GM19468 (cell line): ENCODE measurements at regions not wholly inside any gene's neighbourhood (a gene's known extent, or its start where the extent isn't known, plus 50 kb on each side); places are given as distances from the start of the nearest gene placed in this dataset.

ENCODE experiments used
- ATAC-seq: cut with Tn5 transposase; IDR thresholded peaks from one replicate; pipeline ENCODE4 v1.9.1; 2021; ENCODE audit warnings: mild to moderate bottlenecking, moderate library complexity, moderate number of reproducible peaks; ENCODE audit not compliant: unreplicated experiment; ENCODE audit errors: extremely low read depth

DNA sequence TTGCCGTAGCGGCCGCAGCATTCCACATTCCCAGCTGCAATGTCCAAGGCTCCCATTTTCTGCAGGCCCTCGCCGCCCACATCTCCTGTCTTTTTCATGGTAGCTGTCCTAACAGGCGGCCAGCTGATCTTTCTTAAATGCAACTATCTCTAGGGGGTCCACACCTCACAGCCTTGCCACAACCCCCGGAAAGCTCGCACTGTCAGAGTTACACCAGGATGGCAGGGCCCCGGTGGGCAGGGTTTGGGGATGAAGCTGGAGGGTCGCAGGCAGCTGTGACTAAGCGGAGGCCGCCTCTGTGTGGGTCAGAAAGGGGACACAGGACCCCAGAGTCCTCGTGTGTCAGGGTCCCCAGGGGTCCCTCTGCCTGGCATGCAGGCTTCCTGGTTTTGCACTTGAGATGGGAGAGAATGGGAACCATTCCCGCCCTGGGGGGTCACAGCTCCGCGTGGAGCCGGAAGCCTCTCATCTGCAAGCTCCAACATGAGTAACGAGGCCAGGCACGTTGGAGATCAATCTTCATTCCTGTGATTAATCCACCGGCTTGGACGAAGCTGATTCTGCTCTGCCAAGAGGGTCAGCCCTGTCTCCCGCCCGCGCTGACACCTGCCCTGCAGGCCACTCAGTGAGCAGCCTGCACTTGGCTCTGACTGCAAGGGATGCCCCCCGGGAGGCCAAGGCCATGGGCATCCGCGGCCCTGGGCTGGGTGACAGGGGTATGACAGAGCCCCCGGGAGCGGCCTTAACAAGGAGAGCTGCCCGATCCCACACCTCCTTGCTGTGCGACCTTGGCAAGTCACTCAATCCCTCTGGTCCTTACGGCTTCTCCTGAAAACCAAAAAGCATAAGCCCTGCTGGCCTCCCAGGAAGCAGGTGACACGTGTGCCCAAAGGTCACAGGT is 97.9 kb downstream of the ADRA2C start:
- no peak for ATAC-seq

DNA sequence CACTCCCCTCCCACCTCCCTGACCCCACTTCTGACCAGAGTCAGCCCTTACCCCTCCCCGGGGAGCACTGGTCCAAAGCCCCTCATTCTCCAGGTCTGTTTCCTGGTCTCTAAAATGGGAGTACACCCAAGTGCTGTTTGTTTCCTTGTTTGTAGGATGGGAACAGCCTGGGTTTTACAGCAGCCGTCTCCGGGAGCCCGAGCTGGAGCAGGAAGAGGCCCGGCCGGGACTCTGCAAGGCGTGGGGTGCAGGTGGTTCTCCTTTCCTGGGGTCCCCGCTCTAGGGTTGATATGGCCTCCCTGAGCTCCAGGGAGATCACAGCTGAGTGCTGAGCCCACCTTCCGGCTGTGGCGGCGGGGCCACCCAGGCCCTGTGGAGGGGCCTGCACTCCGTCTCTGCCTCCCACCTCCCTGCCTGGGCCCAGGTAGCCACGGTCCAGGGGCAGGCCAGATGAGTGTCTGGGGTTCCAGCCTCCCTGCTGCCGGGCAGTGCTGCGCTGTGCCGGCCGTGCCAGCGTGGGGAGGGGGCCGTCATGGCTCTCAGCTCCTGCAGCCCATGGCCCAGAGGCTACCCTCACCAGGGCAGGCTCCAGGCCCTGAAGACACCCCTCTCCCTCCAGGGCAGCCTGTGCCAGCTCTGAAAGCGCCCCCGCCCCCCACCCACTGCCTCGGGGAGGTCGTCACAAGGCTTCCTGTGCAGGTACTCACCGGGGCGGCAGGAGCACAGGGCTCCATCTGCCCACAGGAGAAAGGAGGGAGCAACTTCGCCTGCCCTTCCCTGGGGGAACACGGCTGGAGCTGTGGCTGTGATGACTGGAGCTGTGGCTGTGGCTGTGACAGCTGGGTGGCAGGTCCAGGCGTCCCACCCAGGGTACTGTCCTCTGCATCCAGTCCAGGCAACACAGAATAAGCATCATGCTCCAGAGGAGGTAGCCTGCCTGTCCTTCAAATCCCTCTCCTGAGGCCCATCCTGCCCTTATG is 98.8 kb downstream of the ADRA2C start:
- ATAC-seq: no peak

DNA sequence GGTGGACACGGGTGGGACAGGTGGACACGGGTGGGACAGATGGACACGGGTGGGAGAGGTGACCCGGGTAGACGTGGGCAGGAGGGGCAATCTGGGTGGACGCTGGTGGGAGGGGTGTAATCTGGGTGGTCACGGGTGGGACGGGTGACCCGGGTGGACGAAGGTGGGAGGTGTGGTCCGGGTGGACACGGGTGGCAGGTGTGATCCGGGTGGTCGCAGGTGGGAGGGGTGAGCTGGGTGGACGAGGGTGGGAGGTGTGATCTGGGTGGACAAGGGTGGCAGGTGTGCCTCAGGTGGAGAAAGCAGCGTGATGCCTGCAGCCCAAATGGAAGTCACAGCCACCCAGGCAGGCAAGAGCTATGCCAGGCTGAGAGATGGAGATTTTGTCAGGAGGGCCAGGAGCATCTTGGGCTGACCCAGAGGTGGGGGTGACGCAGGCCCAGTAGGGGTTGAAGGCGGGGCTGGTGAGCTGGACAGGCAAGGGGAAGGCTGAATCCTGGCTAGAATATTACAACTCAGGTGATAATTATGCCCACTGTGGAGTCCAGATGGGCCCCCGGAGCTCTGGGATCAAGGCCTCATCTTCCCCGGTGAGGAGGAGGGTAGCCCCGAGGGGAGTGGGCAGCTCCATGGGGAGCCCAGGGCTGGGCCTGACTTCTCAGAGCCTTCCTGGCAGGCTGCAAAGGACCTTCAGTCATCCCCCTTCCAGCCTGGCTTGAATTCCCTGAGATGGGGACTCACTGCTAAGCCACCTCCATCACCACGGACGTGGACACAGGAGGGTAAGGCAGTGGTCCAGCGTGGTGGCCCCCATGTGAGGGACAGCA is 100.0 kb downstream of the ADRA2C start:
- ATAC-seq: no peak

DNA sequence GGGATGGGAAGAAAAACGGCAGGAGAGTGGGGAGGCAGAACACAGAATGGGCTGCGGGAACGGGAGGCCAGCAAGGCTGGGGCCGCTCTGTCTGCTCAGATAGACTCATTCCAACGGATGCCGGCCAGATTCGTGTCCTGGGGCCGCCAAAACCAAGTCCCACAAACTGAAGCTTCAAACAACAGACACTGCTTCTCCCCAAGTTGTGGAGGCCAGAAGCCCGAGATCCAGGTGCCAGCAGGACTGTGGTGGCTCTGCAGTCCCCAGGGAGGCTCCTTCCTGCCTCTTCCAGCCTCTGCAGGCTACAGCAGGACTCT is 100.6 kb downstream of the ADRA2C start:
- no peak for ATAC-seq

DNA sequence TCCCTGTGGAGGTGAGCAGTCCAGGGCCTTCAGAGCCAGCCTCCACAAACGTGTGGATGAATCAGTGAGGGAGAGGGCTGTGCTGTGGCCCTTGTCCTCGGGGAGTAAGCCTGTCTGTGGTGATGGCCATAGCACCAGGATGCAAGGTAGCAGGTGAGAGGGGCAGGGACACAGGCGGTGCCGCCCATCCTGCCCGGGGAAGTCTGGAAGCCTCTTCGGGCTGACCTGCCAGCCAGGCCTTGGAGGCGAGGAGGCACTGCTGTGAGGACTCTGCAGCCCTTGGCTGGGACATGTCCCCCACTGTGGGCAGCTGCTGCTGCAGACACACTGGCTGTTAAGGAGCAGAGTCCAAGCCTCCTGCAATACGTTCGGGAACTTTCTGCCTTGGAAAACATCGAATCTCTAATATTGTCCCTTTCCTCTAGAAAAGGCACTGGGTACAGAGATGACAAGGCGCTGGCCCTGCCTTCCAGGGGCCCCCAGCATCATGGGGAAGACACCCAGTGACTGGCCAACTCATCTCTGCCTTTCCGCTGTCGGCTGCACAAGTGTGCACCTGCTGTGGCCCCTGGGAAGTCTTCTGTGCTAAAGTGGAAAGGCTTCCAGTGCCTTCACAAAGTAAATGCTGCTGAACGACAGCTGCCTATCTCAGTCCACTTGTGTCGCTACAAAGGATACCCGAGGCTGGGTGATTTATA is 101.4 kb downstream of the ADRA2C start:
- ATAC-seq: no peak

DNA sequence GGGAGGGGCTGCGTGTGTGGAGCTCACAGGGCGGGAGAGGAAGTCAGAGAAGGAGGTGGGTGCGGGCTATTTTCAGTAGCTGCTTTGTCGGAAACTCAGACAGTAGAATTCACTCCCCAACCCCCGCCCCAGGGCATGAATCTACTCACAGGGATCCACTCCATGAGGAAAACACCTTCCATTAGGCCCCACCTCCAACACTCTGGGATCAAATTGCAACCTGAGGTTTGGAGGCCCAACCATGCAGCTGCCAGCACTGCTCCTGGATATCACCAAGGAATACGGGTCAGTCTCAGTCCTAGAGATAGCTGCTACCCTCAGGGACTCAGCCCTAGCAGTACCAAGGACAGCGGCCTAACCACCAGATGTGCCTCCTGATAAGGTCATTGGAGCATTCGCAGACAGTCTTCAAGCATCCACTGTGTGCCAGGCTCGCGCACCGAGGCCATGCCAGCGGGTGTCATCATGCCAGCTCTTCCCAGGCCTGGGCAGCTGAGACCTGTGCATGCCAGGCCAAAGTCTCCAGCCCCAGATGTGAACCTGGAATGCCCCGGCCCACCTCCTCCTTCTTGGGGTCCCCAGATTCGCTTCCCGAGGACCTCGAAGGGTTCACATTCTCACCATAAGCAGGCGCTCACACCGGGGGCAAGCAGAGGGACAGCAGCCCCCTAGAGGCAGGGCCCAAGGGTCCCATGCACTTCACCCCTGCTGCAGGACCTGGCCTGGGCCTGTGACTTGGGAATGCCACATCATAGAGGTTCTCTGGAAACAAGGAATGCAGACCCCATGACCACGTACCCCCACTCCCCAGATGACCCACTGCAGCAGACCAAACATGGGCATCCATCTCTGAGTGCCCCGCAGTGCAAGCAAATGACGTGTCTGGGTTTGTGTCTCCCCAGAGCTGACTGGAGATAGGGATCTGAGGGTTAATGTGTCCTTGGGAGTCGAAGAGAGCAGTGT is 102.3 kb downstream of the ADRA2C start:
- no peak for ATAC-seq

DNA sequence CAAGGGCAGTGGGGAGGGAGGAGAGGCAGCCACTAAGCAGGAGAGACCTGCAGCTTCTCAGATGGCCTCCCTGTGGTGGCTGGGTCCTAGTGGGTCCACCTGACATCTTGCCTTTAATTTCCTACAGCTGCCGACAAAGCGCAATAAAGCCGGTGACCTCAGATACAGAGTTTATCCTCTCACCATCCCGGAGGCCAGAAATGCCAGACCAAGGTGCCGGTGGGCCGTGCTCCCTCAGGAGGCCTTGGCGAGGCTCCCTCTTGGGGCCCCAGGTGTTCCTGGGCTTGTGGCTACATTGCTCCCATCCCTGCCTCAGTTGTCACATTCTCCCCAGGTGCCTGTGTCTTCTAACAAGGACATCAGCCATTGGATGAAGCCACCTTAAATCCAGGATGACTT is 103.0 kb downstream of the ADRA2C start:
- no peak for ATAC-seq

DNA sequence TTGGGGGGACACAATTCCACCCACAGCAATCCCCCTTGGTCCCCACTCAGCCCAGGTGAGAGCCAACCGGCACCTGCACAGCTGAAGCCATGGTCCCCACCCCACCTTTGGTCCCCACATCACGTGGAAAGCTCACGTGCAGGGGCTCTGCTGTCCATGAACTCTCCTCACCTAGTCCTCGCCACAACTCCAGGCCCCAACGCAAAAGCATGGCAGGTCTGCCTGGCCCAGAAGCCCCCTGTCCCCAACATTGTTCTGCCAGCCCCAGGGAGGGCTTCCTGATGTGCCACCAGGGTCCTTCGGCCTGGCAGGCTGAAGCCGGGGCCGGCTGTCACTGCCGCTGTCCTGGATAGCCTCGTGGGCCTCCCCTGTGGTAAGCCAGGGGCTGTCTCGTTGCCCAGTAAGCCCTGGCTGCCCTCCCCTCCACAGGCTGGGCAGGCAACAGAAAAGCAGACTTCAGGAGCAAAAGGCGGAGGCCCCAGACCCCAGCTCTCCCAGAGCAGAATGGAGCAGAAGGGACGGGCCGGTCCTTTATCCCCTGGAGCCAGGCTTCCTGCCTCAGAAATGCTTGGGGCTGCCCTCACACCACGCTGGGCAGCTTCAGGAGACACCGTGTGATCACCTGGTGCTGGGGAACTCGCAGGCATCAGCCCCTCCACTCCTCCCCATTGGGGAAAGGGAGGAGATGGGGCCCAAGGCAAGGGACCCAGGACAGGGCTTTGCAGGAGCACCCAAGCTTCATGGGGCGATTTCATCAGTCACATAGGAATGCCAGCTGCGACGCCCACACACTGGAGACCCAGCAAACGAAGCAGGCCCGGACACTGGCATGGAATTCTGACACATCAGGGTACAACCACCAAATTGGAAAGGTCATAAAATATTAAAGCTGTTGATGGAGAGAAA is 103.7 kb downstream of the ADRA2C start:
- no peak for ATAC-seq

DNA sequence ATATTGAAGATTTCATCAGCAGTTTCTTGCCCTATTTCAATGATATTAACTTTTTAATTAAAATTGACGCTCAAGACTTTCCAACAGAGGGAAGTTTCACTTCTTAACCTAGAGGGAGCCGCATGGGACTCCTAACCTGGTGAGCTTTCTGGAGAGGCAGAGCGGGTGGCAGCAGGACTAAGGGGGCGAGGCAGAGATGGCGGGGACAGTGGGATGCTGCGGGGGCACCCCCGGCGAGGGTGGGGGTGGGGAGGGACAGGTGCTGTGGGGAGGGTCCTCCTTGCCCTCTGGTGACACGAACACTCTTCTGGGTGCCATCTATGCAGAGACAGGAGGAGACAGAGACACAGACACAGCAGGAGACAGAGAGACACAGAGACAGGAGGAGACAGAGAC is 104.4 kb downstream of the ADRA2C start:
- ATAC-seq: no peak

DNA sequence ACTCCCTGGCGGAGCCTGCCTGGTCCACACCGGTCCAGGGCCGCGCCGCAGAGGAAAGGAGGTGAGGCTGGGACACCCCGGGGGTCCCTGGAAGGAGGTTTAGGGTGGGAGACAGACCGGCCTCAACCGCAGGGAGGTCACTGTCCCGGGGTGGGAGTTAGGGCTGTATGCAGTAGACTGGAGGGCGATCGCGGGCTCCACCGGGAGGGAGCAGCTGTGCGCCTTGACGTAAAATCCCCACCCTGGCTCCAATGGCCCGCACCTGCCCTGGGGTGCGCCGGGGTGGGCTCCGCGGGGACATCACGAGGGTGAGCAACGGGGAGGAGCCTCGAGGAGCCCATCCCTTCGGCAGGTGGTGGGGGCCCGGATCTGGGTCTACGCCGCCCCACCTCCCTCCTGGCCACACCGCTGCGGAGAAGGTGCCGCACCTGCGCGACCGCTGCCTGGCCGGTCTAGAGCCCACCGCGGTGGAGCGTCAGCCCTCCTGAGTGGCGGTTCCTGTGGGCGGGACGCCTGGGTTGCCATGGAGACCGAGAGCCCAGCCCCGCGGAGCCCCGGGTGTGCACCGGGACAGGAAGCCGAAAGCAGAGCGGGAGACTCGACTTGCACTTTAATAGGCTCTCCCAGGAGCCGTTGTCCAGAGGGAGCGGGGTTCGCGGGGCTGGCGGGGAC is 105.1 kb downstream of the ADRA2C start:
- ATAC-seq: no peak

DNA sequence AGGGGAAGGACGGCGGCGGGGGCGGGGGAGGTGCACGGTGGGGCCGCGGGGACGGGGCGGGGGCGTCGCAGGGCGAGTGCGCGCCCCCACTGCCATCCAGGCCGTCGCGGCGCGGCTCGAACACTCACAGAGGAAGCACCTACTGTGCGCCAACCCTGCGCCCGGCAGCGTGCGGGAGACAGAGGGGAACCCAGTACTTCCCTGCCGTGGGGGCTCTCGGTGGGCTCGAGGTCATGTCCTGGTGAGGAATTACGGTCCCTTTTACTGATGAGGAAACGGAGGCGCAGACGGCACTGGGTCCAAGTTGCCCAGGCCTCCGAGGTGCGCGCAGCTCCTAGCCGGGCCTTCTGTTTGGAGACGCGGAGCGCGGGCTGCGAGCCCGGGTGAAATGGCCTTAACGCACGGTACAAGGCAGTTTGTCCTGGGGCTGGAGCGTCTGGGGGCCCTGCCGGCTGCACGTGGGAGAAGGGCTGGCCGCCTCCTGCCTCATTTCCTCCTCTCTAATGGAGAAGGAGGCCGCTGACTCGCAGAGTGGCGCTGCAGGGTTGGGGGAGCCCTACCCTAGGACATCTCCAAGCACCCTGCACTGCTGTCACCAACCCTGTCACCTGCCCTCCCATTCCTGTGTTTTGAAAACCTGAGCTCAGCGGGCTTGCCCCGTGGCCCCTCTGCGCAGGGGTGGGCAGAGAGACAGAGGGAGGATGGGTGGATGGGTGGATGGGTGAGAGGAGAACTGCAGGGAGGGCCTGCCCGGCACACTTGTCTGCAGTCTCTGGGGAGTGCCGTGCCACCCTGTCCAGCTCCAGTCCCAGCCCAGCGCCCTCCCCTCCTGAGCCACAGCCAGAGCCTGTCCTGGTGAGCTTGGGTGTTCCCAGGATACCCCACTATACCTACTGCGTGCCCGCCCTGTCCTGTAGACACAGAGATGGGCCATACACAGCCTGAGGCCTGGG is 106.0 kb downstream of the ADRA2C start:
- no peak for ATAC-seq

DNA sequence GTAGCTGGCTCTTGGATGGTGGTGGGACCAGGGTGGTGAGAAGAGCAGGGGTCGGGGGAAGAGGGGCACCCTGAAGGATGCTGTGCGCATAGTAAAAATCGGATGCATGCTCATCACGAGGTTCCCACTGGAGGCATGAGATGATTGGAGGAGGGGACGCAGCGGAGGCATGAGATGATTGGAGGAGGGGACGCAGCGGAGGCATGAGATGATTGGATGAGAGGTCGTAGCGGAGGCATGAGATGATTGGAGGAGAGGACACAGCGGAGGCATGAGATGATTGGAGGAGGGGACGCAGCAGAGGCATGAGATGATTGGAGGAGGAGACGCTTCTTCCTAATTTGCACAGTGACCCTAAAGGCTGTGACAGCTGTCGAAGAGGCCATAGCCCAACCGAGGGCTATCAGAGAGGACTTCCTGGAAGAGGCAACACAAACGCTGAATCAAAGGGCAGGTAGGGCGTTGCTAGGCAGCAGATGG is 106.7 kb downstream of the ADRA2C start:
- no peak for ATAC-seq

DNA sequence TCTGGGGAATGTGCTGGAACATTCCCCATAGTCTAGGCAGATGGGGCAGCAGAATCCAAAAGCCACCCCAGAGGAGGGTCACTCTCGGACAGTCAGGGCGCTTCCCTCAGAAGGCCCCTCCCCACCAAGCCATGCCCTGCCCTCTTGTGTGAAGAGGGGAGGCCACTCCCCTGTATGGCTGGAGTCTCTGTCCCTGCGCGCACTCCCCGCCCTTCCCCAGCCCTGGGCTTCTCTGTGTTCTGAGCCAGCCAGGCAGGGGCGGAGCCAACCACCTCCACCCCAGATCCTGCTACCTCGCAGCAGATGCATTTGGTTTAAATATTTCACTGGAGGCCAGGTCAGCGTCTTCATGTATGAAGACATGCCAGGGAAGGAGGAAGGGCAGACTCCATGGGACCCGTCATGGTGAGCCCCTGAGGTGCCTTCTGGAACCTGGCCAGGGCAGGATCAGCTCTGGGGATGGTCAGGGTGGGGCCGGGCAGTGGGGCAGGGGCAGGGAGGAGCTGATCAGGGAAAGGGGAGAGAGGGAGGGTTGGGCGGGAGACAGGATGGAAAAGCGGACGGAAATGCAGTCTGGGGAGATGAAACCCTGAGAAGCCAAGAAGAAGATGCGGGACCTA is 107.3 kb downstream of the ADRA2C start:
- ATAC-seq: no peak

DNA sequence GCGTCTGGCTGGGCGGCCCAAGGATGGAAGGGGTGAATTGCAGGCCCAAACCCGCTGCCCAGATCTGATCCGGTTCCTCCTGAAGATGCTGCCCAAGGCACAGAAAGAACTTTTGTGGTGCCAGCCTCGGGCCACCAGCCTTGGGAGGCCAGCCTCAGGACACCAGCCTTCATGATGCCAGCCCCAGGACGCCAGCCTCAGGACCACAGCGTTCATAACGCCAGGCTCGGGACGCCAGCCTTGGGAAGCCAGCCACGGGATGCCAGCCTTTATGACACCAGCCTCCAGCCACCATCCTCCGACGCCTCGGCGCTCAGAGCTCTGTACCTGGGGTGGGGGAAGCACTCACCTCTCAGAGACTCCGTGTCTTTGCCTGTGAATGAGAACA is 107.8 kb downstream of the ADRA2C start:
- no peak for ATAC-seq

DNA sequence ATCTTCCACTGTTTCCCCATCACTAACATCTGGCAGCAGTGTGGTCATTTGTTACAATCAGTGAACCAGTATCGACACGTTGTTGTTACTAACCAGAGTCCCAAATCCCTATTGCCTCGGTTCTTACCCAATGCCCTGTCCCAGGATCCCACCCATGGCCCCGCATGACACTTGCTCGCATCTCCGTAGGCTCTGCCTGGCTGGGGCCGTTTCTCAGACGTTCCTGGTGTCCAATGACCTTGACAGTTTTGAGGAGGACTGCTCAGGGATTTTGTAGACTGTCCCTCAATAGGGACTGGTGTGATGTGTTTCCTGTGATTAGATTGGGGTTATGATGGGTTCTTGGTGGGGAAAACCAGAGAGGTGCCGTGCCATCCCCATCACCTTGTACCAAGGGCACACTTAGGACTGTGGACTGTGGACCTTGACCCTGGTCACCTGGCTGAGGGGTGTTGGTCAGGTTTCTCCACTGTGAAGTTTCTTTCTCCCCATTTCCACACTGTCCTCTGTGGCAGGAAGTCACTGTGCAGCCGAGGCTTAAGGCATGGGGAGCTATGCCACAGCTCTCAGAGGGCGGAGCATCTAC is 108.4 kb downstream of the ADRA2C start:
- ATAC-seq: no peak
